Neural cell (in vitro differentiated cells): ENCODE measurements at regions not wholly inside any gene's neighbourhood (a gene's known extent, or its start where the extent isn't known, plus 50 kb on each side); places are given as distances from the start of the nearest gene placed in this dataset.

ENCODE experiments used
- H2AFZ ChIP-seq: fragments of 200-600, 300-800 bp; sonication (generic), shearing (Covaris generic); 2 replicates; pipeline ENCODE4 v1.6.0; 2014; ENCODE audit warnings: low read depth, mild to moderate bottlenecking, antibody characterized with exemption, low read length, moderate library complexity
- H3F3A ChIP-seq: fragments of 200-600 bp; shearing (Covaris generic); 2 replicates; pipeline ENCODE4 v1.6.1; 2016; ENCODE audit warnings: mild to moderate bottlenecking, moderate library complexity, mixed read lengths, antibody characterized with exemption, low read length; ENCODE audit not compliant: insufficient read depth, poor library complexity, severe bottlenecking
- H3K27ac ChIP-seq: fragments of 200-600, 300-800 bp; sonication (generic), shearing (Covaris generic); 2 replicates; pipeline ENCODE4 v1.5.1; 2014; ENCODE audit warnings: mild to moderate bottlenecking, low read length, moderate library complexity
- H3K27me3 ChIP-seq: fragments of 300-800, 200-600 bp; sonication (generic), shearing (Covaris generic); 2 replicates; pipeline ENCODE4 v1.6.0; 2014; ENCODE audit warnings: mild to moderate bottlenecking, low read depth, low read length, moderate library complexity; ENCODE audit not compliant: insufficient read depth
- H3K36me3 ChIP-seq: fragments of 300-800, 200-600 bp; sonication (generic), shearing (Covaris generic); 2 replicates; pipeline ENCODE4 v1.5.1; 2014; ENCODE audit warnings: mild to moderate bottlenecking, antibody characterized with exemption, low read length, moderate library complexity; ENCODE audit not compliant: insufficient read depth
- H3K4me2 ChIP-seq: fragments of 300-800, 200-600 bp; sonication (generic), shearing (Covaris generic); 2 replicates; pipeline ENCODE4 v1.6.0; 2014; ENCODE audit warnings: mild to moderate bottlenecking, low read length
- H3K4me3 ChIP-seq: fragments of 300-800, 200-600 bp; sonication (generic), shearing (Covaris generic); 2 replicates; pipeline ENCODE4 v1.5.1; 2014; ENCODE audit warnings: mild to moderate bottlenecking, low read length, moderate library complexity
- H3K79me2 ChIP-seq: fragments of 200-600 bp; shearing (Covaris generic); replicated peaks from 2 replicates; pipeline ENCODE4 v1.6.0; 2014; ENCODE audit warnings: mild to moderate bottlenecking, low read length, moderate library complexity; ENCODE audit not compliant: insufficient read depth
- H3K9ac ChIP-seq: fragments of 300-800, 200-600 bp; sonication (generic), shearing (Covaris generic); 2 replicates; pipeline ENCODE4 v1.6.1; 2016; ENCODE audit warnings: mild to moderate bottlenecking, low read length, mixed read lengths
- H3K9me2 ChIP-seq: fragments of 200-600 bp; shearing (Covaris generic); 2 replicates; pipeline ENCODE4 v1.6.1; 2016; ENCODE audit warnings: mild to moderate bottlenecking, low read length, mixed read lengths; ENCODE audit not compliant: insufficient read depth
- H3K9me3 ChIP-seq: fragments of 200-600, 300-800 bp; sonication (generic), shearing (Covaris generic); 2 replicates; pipeline ENCODE4 v1.6.1; 2016; ENCODE audit warnings: mild to moderate bottlenecking, mixed run types, low read length, moderate library complexity, mixed read lengths
- H4K20me1 ChIP-seq: fragments of 200-600 bp; shearing (Covaris generic); 2 replicates; pipeline ENCODE4 v1.6.1; 2016; ENCODE audit warnings: mild to moderate bottlenecking, mixed run types; ENCODE audit not compliant: insufficient read depth
- EP300 ChIP-seq: fragments of 450-650 bp; conservative IDR thresholded peaks from 2 replicates; pipeline ENCODE4 v1.6.1; 2014; ENCODE audit warnings: antibody characterized with exemption, mild to moderate bottlenecking, moderate library complexity; ENCODE audit not compliant: poor library complexity, severe bottlenecking
- EZH2 ChIP-seq: fragments of 200-600, 300-800 bp; shearing (Covaris generic), sonication (generic); IDR thresholded peaks from 2 replicates; pipeline ENCODE4 v1.6.1; 2014; ENCODE audit warnings: antibody characterized with exemption, low read length, borderline replicate concordance, mild to moderate bottlenecking; ENCODE audit not compliant: insufficient read depth, poor library complexity, severe bottlenecking
- MXI1 ChIP-seq: fragments of 450-650 bp; conservative IDR thresholded peaks from 2 replicates; pipeline ENCODE4 v1.6.1; 2014; ENCODE audit warnings: antibody characterized with exemption, mild to moderate bottlenecking; ENCODE audit not compliant: poor library complexity, severe bottlenecking
- POLR2AphosphoS5 ChIP-seq: IDR thresholded peaks from 2 replicates; pipeline ENCODE4 v1.6.1; 2012
- RAD21 ChIP-seq: fragments of 450-650 bp; conservative IDR thresholded peaks from 2 replicates; pipeline ENCODE4 v1.6.1; 2014; ENCODE audit warnings: antibody characterized with exemption, mild to moderate bottlenecking, moderate library complexity
- REST ChIP-seq: IDR thresholded peaks from 2 replicates; pipeline ENCODE4 v1.6.1; 2012; ENCODE audit warnings: borderline replicate concordance
- SMC3 ChIP-seq: fragments of 450-650 bp; conservative IDR thresholded peaks from 2 replicates; pipeline ENCODE4 v1.6.1; 2014; ENCODE audit warnings: antibody characterized with exemption, mild to moderate bottlenecking, moderate library complexity; ENCODE audit not compliant: poor library complexity
- TAF1 ChIP-seq: IDR thresholded peaks from 2 replicates; pipeline ENCODE4 v1.6.1; 2012; ENCODE audit warnings: low read depth
- TF ChIP-seq, protein P1 (sequence below): fragments of 450-650 bp; IDR thresholded peaks from 2 replicates; pipeline ENCODE4 v1.5.1; 2014; ENCODE audit warnings: antibody characterized with exemption, mild to moderate bottlenecking, moderate library complexity; ENCODE audit not compliant: poor library complexity, severe bottlenecking

DNA sequence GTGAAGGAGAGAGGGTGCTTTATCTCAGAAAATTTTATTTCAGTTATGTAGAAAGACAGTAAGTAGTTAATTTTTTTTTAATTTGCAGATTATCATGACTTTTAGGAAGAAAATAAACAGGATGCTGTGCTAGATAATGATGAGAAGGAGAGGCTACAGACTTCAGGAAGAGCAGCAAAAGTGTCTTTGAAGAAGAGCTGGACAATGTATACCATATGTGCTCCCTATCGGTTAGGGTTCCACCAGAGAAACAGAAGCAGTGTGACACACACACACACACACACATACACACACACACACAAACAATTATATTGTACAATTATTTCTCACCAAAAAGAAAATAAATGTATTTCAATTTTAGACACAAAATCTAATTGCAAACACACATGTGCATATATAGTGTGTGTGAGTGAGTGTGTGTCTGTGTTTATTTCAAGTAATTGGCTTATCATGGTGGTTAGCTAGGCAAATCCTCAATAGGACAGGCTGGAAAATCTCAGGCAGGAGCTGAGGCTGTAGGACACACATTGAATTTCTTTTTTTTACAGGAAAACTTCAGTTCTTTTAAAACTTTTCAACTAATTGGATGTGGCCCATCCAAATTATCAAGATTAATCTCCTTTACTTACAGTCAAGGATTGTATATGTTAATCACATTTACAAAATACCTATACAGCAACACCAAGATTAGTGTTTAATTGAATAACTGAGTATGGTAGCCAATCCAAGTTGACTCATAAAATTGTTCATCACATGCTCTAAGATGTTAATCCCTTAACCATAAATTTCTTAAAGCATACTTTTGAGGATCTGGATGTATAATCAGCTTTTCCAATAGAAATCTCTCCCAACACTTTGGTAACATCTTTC is 235.8 kb upstream of the DCN start:
- H3K9ac ChIP-seq, result no peak overlapping the region
- no peaks in the 10 kb centered on the region for H4K20me1 ChIP-seq
- TF ChIP-seq RAD21 (no peak), MXI1 (no peak), TAF1 (no peak), SMC3 (no peak), EP300 (no peak), REST (no peak), EZH2 (no peak), POLR2AphosphoS5 (no peak)
- TF ChIP-seq, protein P1, sequence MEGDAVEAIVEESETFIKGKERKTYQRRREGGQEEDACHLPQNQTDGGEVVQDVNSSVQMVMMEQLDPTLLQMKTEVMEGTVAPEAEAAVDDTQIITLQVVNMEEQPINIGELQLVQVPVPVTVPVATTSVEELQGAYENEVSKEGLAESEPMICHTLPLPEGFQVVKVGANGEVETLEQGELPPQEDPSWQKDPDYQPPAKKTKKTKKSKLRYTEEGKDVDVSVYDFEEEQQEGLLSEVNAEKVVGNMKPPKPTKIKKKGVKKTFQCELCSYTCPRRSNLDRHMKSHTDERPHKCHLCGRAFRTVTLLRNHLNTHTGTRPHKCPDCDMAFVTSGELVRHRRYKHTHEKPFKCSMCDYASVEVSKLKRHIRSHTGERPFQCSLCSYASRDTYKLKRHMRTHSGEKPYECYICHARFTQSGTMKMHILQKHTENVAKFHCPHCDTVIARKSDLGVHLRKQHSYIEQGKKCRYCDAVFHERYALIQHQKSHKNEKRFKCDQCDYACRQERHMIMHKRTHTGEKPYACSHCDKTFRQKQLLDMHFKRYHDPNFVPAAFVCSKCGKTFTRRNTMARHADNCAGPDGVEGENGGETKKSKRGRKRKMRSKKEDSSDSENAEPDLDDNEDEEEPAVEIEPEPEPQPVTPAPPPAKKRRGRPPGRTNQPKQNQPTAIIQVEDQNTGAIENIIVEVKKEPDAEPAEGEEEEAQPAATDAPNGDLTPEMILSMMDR, result no peak
- no peak overlapping the region for H3K27ac ChIP-seq
- H3K79me2 ChIP-seq, result no peaks in the 10 kb centered on the region
- no peak overlapping the region for H3K4me2 ChIP-seq
- no peaks in the 10 kb centered on the region for H3F3A ChIP-seq
- H3K9me2 ChIP-seq, result no peaks in the 10 kb centered on the region
- H3K4me3 ChIP-seq, result no peak overlapping the region
- no peak overlapping the region for H2AFZ ChIP-seq
- no peaks in the 10 kb centered on the region for H3K36me3 ChIP-seq
- no peaks in the 10 kb centered on the region for H3K9me3 ChIP-seq
- no peaks in the 10 kb centered on the region for H3K27me3 ChIP-seq

DNA sequence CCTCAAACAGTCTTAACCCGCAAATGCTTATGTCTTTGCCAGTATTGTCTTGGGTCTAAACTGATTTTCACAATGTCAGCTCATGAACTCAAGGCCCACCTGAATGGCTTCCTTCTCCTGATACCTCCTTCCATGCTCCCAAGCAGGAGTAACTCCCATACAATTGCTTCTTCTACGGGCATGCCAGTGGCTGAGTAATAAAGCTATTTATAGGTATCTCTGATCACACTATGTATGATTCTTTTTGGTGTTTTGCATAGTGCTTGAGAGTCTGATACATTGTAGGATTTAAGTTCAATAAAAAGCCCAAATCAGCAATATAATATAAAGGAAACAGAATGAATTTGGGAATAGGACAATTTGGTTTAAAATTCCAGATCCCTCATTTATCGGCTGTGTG is 235.0 kb upstream of the DCN start:
- H4K20me1 ChIP-seq, result no peaks in the 10 kb centered on the region
- H3K36me3 ChIP-seq, result no peaks in the 10 kb centered on the region
- H3K4me3 ChIP-seq, result no peak overlapping the region

More for the DNA sequence above, 235.0 kb upstream of the DCN start:
- H3K9me2 ChIP-seq, result no peaks in the 10 kb centered on the region
- no peaks in the 10 kb centered on the region for H3K9me3 ChIP-seq
- no peaks in the 10 kb centered on the region for H3F3A ChIP-seq
- no peaks in the 10 kb centered on the region for H3K27me3 ChIP-seq
- H3K79me2 ChIP-seq, result no peaks in the 10 kb centered on the region
- H3K27ac ChIP-seq, result no peak overlapping the region
- H3K9ac ChIP-seq, result no peak overlapping the region
- no peak overlapping the region for H2AFZ ChIP-seq
- TF ChIP-seq MXI1 (no peak), REST (no peak)
- TF ChIP-seq, protein P1, result no peak
- H3K4me2 ChIP-seq, result no peak overlapping the region
